GM12874 (cell line): ENCODE measurements at regions not wholly inside any gene's neighbourhood (a gene's known extent, or its start where the extent isn't known, plus 50 kb on each side); places are given as distances from the start of the nearest gene placed in this dataset.

Source experiments
- TF ChIP-seq, protein P1 (sequence below): IDR thresholded peaks from 2 replicates; pipeline ENCODE4 v1.5.1; 2011; ENCODE audit warnings: low read depth, mild to moderate bottlenecking, control low read depth, low read length, moderate library complexity; ENCODE audit not compliant: insufficient read depth

DNA sequence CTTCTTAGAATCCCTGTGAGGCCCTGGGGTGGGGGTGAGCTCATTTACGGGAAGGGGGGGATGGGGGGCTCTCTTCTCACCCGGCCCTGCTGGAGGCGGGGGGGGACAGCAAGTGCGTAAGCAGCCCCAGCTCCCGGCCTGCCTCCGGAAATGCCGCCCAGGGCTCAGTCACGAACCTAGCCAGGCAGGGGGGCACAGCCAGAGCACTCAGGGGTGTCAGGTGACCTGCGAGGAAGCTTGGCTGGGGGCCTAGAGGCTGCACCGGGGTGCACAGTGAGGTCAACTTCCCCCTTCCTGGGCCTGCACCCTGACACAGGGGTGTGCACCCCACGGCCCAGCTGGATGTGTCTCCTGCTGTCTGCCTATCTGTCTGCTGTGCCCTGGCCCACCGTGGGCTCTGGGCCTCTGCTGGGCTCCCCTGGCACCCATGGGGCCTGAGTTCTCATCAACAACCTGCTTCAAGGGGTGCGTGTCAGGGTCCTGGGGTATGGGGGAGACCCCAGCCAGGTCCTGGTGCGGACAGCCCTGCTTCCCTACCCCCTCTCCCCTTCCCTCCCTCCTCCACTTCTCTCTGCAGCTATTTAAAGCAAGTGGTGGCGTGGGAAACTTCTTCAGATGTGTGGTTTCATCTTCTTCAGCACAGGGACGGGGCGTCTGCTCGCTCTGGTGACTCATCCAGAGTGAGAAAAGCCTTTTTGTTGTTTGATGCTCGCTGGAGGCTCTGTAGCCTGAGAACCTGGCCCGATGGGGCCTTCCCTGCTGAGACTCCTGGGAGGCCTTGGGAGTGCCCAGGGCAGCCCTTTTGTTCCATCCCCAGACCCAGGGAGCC lies 92.5 kb upstream of the RUNX3 start:
- TF ChIP-seq, protein P1, sequence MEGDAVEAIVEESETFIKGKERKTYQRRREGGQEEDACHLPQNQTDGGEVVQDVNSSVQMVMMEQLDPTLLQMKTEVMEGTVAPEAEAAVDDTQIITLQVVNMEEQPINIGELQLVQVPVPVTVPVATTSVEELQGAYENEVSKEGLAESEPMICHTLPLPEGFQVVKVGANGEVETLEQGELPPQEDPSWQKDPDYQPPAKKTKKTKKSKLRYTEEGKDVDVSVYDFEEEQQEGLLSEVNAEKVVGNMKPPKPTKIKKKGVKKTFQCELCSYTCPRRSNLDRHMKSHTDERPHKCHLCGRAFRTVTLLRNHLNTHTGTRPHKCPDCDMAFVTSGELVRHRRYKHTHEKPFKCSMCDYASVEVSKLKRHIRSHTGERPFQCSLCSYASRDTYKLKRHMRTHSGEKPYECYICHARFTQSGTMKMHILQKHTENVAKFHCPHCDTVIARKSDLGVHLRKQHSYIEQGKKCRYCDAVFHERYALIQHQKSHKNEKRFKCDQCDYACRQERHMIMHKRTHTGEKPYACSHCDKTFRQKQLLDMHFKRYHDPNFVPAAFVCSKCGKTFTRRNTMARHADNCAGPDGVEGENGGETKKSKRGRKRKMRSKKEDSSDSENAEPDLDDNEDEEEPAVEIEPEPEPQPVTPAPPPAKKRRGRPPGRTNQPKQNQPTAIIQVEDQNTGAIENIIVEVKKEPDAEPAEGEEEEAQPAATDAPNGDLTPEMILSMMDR: no peak

- TF ChIP-seq, protein P1: no peak
These were observed 91.6 kb upstream of the RUNX3 start for GRCh38 chr1:25021591-25022215.

GRCh38 chr1:25020851-25021590 lies 90.9 kb upstream of the RUNX3 start:
- TF ChIP-seq, protein P1: no peak

DNA sequence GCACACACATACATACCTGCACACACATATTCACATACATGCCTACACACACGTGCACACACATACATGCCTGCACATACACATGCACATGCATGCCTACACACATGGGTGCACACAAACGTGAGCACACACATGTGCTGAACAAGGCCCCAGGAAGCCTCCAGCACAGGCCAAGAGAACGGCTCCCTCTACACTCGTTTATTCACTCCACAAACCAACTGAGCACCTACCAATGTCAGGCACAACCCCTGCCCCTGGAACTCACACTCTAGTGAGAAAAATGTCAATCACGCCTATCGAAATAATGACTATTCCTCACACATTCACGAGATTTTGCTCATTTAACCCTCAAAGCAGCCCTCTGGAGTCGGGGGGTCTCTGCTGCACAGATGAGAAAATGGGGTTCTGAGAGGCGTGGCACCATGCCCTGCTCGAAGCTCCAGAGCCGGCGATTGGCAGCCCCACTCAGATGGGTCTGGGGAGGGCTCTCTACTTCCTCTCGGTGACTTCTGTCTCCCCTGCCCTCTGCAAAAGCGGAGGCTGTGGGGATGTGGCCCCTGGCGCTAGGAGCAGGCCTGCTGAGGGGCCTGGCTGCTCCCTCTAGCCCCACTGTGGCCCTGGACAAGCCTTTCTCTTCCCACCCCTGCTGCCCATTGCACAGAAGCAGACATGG lies 90.2 kb upstream of the RUNX3 start:
- TF ChIP-seq, protein P1: no peak

- TF ChIP-seq, protein P1: no peak
These were observed 89.5 kb upstream of the RUNX3 start for GRCh38 chr1:25019337-25020172.

GRCh38 chr1:25018943-25019336 lies 88.9 kb upstream of the RUNX3 start:
- TF ChIP-seq, protein P1: no peak
